ENCODE measurements at regions not wholly inside any gene's neighbourhood (a gene's known extent, or its start where the extent isn't known, plus 50 kb on each side); places are given as distances from the start of the nearest gene placed in this dataset.

DNA sequence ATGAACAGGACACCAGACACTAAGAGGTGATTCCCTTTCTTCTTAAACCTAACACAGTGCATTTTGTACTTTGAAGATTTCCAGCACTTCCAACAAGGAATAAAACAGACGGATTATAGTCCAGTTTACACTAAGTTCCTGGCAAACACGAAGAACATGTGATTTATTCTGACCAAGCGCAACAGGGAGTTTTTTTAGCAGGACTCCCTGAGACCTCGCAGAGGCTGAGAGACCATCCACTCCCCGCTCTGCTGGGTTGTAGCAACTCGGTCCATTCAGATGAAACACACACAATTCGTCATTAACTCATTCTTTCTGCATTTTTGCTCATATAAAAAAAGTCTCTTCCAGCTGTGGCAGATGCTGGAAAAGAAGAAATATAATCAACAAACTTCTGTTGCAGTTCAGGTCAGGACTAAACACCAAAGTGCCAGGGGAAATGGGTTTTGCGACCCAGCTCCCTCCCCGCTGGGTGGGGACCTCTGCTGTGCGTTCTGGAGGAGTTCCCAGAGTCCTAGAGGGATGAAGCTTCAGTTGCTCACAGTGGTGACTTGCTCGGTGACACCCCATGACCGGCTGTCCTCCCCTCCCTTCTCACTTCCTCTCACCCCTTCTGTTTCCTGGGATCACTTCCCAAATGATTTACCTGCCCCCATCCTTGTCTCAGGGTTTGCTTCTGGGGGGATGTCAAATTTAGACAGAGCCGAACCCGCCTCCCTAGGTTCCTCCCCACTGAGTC lies 52.5 kb downstream of the KCNF1 start:
- DNase-seq (ENCODE audit: low read depth), result no peak
- TF ChIP-seq MYC (IDR thresholded peaks at IDR 0.05; ENCODE audit: low read depth, low read length), result no peak
- TF ChIP-seq, protein P1, sequence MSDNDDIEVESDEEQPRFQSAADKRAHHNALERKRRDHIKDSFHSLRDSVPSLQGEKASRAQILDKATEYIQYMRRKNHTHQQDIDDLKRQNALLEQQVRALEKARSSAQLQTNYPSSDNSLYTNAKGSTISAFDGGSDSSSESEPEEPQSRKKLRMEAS (IDR thresholded peaks at IDR 0.05; ENCODE audit: low read depth, low read length), result no peak
- TF ChIP-seq, protein P2, sequence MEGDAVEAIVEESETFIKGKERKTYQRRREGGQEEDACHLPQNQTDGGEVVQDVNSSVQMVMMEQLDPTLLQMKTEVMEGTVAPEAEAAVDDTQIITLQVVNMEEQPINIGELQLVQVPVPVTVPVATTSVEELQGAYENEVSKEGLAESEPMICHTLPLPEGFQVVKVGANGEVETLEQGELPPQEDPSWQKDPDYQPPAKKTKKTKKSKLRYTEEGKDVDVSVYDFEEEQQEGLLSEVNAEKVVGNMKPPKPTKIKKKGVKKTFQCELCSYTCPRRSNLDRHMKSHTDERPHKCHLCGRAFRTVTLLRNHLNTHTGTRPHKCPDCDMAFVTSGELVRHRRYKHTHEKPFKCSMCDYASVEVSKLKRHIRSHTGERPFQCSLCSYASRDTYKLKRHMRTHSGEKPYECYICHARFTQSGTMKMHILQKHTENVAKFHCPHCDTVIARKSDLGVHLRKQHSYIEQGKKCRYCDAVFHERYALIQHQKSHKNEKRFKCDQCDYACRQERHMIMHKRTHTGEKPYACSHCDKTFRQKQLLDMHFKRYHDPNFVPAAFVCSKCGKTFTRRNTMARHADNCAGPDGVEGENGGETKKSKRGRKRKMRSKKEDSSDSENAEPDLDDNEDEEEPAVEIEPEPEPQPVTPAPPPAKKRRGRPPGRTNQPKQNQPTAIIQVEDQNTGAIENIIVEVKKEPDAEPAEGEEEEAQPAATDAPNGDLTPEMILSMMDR (IDR thresholded peaks at IDR 0.05; ENCODE audit: low read depth, low read length), result no peak
- no peak for TF ChIP-seq POLR2A (IDR thresholded peaks at IDR 0.05; ENCODE audit: extremely low read depth, insufficient read length)
- H3K4me3 ChIP-seq (ENCODE audit: low read depth, low read length), result no peak overlapping the region

DNA sequence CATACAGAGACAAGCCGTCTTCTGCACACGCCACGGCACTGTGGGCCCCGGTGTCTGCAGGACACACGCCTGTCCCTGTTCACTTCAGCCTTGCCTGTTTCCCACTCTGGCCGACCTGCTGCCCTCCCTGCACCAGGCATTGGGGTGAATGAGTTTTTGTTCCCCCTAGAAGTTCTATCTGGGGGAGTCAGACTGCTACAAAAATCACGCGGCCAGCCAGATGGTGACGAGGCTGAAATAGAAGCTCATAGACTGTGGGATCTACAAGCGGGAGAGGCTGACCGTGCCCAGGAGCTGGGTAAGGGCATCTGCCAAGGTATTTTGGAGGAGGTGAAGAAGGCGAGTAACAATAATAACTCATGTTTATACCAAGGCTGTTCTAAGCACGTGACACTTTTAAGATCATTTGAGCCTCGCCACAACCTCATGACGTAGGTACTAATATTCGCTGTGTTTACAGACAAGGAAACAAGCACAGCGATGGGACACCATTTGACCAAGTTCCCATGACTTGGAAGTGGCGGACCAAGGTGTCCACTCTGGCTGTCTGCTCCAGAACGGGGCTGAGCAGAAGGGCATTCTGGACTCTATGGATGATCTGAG lies 53.6 kb downstream of the KCNF1 start:
- TF ChIP-seq POLR2A (IDR thresholded peaks at IDR 0.05; ENCODE audit: extremely low read depth, insufficient read length) (no peak), MYC (IDR thresholded peaks at IDR 0.05; ENCODE audit: low read depth, low read length) (no peak)
- TF ChIP-seq, protein P2 (IDR thresholded peaks at IDR 0.05; ENCODE audit: low read depth, low read length), result no peak
- TF ChIP-seq, protein P1 (IDR thresholded peaks at IDR 0.05; ENCODE audit: low read depth, low read length), result no peak
- H3K4me3 ChIP-seq (ENCODE audit: low read depth, low read length), result no peak overlapping the region
- no peak for DNase-seq (ENCODE audit: low read depth)

DNA sequence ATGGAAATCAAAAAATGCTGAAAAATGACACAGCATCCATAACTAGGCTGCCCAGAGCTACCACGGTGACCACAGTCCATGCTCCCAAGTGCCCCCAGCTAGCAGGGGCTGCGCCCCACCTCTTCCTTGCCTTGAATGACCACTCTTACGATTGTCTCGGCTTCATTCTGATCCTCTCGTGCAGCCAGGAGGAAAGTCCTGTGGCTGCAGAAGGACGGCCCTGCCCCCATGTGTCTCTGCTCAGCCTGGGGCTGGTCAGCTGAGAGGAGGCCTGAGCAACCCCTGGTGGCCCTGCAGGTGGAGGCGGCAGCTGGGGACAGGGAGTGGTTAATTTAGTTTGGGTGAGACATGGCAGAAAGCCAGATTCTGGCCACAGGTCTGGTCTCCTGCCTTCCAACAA lies 54.3 kb downstream of the KCNF1 start:
- no peak for DNase-seq (ENCODE audit: low read depth)
- TF ChIP-seq POLR2A (IDR thresholded peaks at IDR 0.05; ENCODE audit: extremely low read depth, insufficient read length) (no peak), MYC (IDR thresholded peaks at IDR 0.05; ENCODE audit: low read depth, low read length) (no peak)
- TF ChIP-seq, protein P1 (IDR thresholded peaks at IDR 0.05; ENCODE audit: low read depth, low read length), result no peak
- TF ChIP-seq, protein P2 (IDR thresholded peaks at IDR 0.05; ENCODE audit: low read depth, low read length), result no peak
- H3K4me3 ChIP-seq (ENCODE audit: low read depth, low read length), result no peak overlapping the region

DNA sequence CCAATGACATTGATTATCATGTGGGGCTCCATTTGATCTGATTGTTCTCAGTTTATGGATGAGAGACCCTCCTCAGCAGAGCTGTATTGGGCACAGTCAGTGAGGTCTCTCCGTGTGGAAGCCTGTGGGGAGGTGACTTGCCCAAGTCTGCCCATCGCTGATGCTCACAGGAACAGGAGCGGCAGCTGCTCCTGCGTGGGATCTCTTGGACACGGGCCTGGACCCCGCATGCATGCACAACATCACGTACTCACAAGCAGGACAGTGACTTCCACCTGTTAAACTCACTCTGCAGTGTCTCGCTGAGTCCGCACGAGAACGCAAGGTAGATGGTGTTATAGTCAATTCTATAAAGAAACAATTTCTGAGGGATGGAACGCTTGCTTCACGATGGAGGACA lies 55.0 kb downstream of the KCNF1 start:
- DNase-seq (ENCODE audit: low read depth), result no peak
- TF ChIP-seq POLR2A (IDR thresholded peaks at IDR 0.05; ENCODE audit: extremely low read depth, insufficient read length), result no peak
- TF ChIP-seq, protein P2 (IDR thresholded peaks at IDR 0.05; ENCODE audit: low read depth, low read length), result no peak
- H3K4me3 ChIP-seq (ENCODE audit: low read depth, low read length), result no peak overlapping the region

DNA sequence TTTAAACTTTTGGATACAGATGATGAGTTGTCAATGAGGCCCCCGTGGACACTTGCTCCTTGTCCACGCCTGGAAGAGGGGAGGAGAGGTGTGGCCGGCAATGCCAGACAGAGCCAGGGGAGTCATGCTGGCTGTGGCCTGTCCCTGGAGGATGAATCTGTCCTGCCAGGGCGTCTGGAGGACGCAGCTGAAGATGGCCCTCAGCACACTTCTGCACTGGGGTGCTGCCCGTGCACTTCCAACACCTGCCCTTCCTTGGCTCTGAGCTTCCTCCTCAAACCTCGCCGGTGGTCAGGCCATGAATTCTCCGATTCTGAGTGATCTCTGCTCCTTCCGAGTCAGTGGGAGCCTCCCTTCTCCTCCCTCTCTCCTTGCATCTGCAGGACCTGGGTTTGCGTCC lies 56.4 kb downstream of the KCNF1 start:
- no peak overlapping the region for H3K4me3 ChIP-seq (ENCODE audit: low read depth, low read length)
- no peak for DNase-seq (ENCODE audit: low read depth)

More for the DNA sequence above, 56.4 kb downstream of the KCNF1 start:
- TF ChIP-seq, protein P2 (IDR thresholded peaks at IDR 0.05; ENCODE audit: low read depth, low read length), result no peak
- TF ChIP-seq MYC (IDR thresholded peaks at IDR 0.05; ENCODE audit: low read depth, low read length) (no peak), POLR2A (IDR thresholded peaks at IDR 0.05; ENCODE audit: extremely low read depth, insufficient read length) (no peak)
- TF ChIP-seq, protein P1 (IDR thresholded peaks at IDR 0.05; ENCODE audit: low read depth, low read length), result no peak

All from NB4 (cell line).